HepG2 (cell line): ENCODE measurements at regions not wholly inside any gene's neighbourhood (a gene's known extent, or its start where the extent isn't known, plus 50 kb on each side); places are given as distances from the start of the nearest gene placed in this dataset.

Source experiments
- ATAC-seq: fragments of 200-7000 bp; cut with Tn5 transposase; 3 replicates; pipeline ENCODE4 v1.9.1; 2020; ENCODE audit warnings: mild to moderate bottlenecking, moderate library complexity
- BruUV-seq: library from RNA; stranded (reverse); fragments of 400-500 nt; replicated peaks from 2 replicates; lab custom pipeline; 2021; lab: Mats Ljungman, UMichigan
- CTCF ChIA-PET: fragments of 300-600 bp; formaldehyde crosslinking; extraction: SDS; loops from one replicate; lab custom pipeline; 2021; ENCODE audit warnings: low total read pairs, inconsistent platforms, low intra/inter-chr PET ratio; lab: Yijun Ruan, JAX
- POLR2A ChIA-PET: fragments of 350-600 bp; sonication (Branson Sonifier 250); formaldehyde crosslinking; loops from one replicate; lab custom pipeline; 2020; ENCODE audit warnings: antibody characterized with exemption, inconsistent platforms; lab: Yijun Ruan, JAX
- DNase-seq: peaks from one replicate; pipeline ENCODE4 v3.0.0-alpha.2; 2015; ENCODE audit warnings: low spot score
- FAIRE-seq: peaks from 3 replicates; lab custom pipeline; 2011; peaks lifted over from hg19 to GRCh38; lab: Jason Lieb, UNC
- H2AFZ ChIP-seq: one replicate; pipeline ENCODE4 v1.6.1; 2011; ENCODE audit warnings: low read length, inconsistent platforms
- H3K27ac ChIP-seq: fragments of 300-600 bp; 3 replicates; pipeline ENCODE4 v1.8.0; 2011; ENCODE audit warnings: mixed run types, mild to moderate bottlenecking, mixed read lengths, low read length, inconsistent platforms; ENCODE audit not compliant: insufficient read depth; ENCODE audit errors: extremely low read length
- H3K27me3 ChIP-seq, 2 experiments: fragments of 200-600 bp in 1 of 2; 2 replicates in 1 of 2; 3 replicates in 1 of 2; pipeline versions ENCODE4 v1.6.0 to v1.8.0; 2011; ENCODE audit warnings: low read length in 2 of 2, mild to moderate bottlenecking in 2 of 2, moderate library complexity in 2 of 2, inconsistent platforms in 1 of 2; ENCODE audit not compliant: insufficient read depth in 2 of 2, control insufficient read depth in 1 of 2
- H3K36me3 ChIP-seq, 2 experiments: fragments of 200-600 bp in 1 of 2; replicated peaks in 1 of 2; 2 replicates in 1 of 2; 3 replicates in 1 of 2; pipeline versions ENCODE4 v1.5.1 to v1.8.0; 2011; ENCODE audit warnings: low read length in 2 of 2, inconsistent platforms in 1 of 2; ENCODE audit not compliant: insufficient read depth in 2 of 2, control insufficient read depth in 1 of 2
- H3K4me1 ChIP-seq: 2 replicates; pipeline ENCODE4 v1.5.1; 2012; ENCODE audit warnings: low read length, inconsistent platforms; ENCODE audit not compliant: insufficient read depth
- H3K4me2 ChIP-seq: 2 replicates; pipeline ENCODE4 v1.6.0; 2011; ENCODE audit warnings: low read depth, low read length, inconsistent platforms
- H3K4me3 ChIP-seq, 3 experiments: fragments of 200-600 bp in 1 of 3; sonication (generic), shearing (Covaris generic) in 1 of 3; replicated peaks in 1 of 3; 2 replicates each; pipeline ENCODE4 v1.5.1; 2011 to 2016; ENCODE audit warnings: low read length in 3 of 3, inconsistent platforms in 2 of 3, low read depth in 2 of 3, mild to moderate bottlenecking in 2 of 3, control low read depth in 1 of 3, mixed read lengths in 1 of 3; ENCODE audit not compliant: insufficient read depth in 1 of 3
- H3K79me2 ChIP-seq: one replicate; pipeline ENCODE4 v1.6.1; 2011; ENCODE audit warnings: low read length, inconsistent platforms; ENCODE audit not compliant: insufficient read depth
- H3K9ac ChIP-seq: 2 replicates; pipeline ENCODE4 v1.6.0; 2011; ENCODE audit warnings: mild to moderate bottlenecking, low read depth, low read length, inconsistent platforms; ENCODE audit not compliant: insufficient read depth
- H3K9me3 ChIP-seq: 2 replicates; pipeline ENCODE4 v1.5.1; 2012; ENCODE audit warnings: mild to moderate bottlenecking, low read length
- H4K20me1 ChIP-seq: 2 replicates; pipeline ENCODE4 v1.6.0; 2011; ENCODE audit warnings: inconsistent platforms, mild to moderate bottlenecking, low read length, moderate library complexity; ENCODE audit not compliant: insufficient read depth
- ARID4A ChIP-seq: sonication (generic); formaldehyde crosslinking; IDR thresholded peaks from 2 replicates; pipeline ENCODE4 v1.5.0; 2020; ENCODE audit warnings: mild to moderate bottlenecking, missing genetic modification reagents, borderline replicate concordance
- NFE2L2 ChIP-seq: fragments of 150-350 bp; IDR thresholded peaks from 2 replicates; pipeline ENCODE4 v1.6.1; 2014; ENCODE audit warnings: low read length
- PLSCR1 ChIP-seq: sonication (generic); formaldehyde crosslinking; IDR thresholded peaks from 2 replicates; pipeline ENCODE4 v1.5.0; 2020; ENCODE audit warnings: missing genetic modification reagents, mild to moderate bottlenecking, borderline replicate concordance
- ZNF768 ChIP-seq: sonication (generic); formaldehyde crosslinking; IDR thresholded peaks from 2 replicates; pipeline ENCODE4 v1.4.0; 2020; ENCODE audit warnings: missing genetic modification reagents
- WGBS: methylation state at CpG from one replicate; pipeline ENCODE4 v1.1.6; 2017; ENCODE audit warnings: low lambda C conversion rate; 5-methylcytosine and 5-hydroxymethylcytosine counted together
- in situ Hi-C: cut with HindIII; loops from 2 replicates; pipeline ENCODE4 v1.10.0; 2017; ENCODE audit warnings: low pct_unique_long_range_greater_than_20kb; ENCODE audit not compliant: extremely low pct_ligation_motif_present
- intact Hi-C: fragments of 100-400 bp; cut with micrococcal nuclease; formaldehyde crosslinking; loops from one replicate; pipeline ENCODE4 v1.10.0; 2022; ENCODE audit not compliant: unreplicated experiment
- TF ChIP-seq, protein P1 (sequence below): fragments of 450-650 bp; IDR thresholded peaks from 2 replicates; pipeline ENCODE4 v1.6.1; 2016

DNA sequence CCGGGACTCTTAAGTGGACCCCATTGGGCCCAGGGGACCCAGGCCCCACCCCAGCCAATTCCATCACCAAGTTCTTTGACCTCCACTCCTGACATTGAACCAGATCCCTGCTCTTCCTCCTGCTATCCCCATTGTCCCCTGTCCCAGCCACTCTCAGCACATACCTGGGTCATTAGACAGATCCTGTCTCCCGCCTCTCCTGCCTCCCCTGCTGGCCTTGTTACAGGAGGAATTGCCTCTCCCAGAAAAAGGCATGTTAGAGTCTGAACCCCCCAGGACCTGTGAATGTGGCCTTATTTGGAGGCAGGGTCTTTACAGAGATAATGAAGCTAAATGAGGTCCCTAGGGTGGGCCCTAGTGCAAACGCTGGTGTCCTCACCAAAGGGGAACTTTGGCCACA is 301.9 kb downstream of the NPHP4 start (continued):
- no peak for TF ChIP-seq ARID4A (CRISPR knock-in tag)
- TF ChIP-seq PLSCR1 (CRISPR knock-in tag): no peak
- TF ChIP-seq NFE2L2: no peak
- TF ChIP-seq, all 625 proteins: peak for 0

- intact Hi-C loops (no loop called here), in situ Hi-C loops (no loop called here)
- no TSS peak for BruUV-seq
- no peaks in the 10 kb centered on the region for H3K79me2 ChIP-seq
- ChIA-PET CTCF (no interaction called here), POLR2A (no interaction called here)
- no peak overlapping the region for H3K4me2 ChIP-seq
- no peak for DNase-seq
- H3K27ac ChIP-seq: no peak overlapping the region
- no peaks in the 10 kb centered on the region for H4K20me1 ChIP-seq
- peaks cover 1 to 39% of the 10 kb centered on the region in 2 experiments for H3K27me3 ChIP-seq
- H3K4me1 ChIP-seq: no peaks in the 10 kb centered on the region
- no peak overlapping the region for H3K4me3 ChIP-seq
- H3K9ac ChIP-seq: no peak overlapping the region
- FAIRE-seq: no peak
- no peak for ATAC-seq
- TF ChIP-seq, protein P1, sequence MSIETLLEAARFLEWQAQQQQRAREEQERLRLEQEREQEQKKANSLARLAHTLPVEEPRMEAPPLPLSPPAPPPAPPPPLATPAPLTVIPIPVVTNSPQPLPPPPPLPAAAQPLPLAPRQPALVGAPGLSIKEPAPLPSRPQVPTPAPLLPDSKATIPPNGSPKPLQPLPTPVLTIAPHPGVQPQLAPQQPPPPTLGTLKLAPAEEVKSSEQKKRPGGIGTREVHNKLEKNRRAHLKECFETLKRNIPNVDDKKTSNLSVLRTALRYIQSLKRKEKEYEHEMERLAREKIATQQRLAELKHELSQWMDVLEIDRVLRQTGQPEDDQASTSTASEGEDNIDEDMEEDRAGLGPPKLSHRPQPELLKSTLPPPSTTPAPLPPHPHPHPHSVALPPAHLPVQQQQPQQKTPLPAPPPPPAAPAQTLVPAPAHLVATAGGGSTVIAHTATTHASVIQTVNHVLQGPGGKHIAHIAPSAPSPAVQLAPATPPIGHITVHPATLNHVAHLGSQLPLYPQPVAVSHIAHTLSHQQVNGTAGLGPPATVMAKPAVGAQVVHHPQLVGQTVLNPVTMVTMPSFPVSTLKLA: peak; percentile 75
- TF ChIP-seq ZNF768 (CRISPR knock-in tag): no peak
- 19% methylated on average over 25 of the region's 28 CpGs for WGBS
- no peaks in the 10 kb centered on the region for H3K36me3 ChIP-seq
- no peaks in the 10 kb centered on the region for H3K9me3 ChIP-seq
- no peak overlapping the region for H2AFZ ChIP-seq
Measured at GRCh38 chr1:5688081-5689077, 303.8 kb downstream of the NPHP4 start.
